ENCODE measurements at regions not wholly inside any gene's neighbourhood (a gene's known extent, or its start where the extent isn't known, plus 50 kb on each side); places are given as distances from the start of the nearest gene placed in this dataset.
"Not testable (repeated sequence)": the region's sequence is repeated elsewhere in the genome, so short reads cannot be mapped to it uniquely, and the experiment has no call there.

- DNase-seq (ENCODE audit: low spot score), result peak; percentile 92
- Histone ChIP-seq H3K9me3 (no peaks in the 10 kb centered on the region), H3K27me3 (no peaks in the 10 kb centered on the region), H3K4me3 (no peak overlapping the region), H3K4me1 (no peaks in the 10 kb centered on the region), H3K36me3 (no peaks in the 10 kb centered on the region), H3K27ac (peak overlapping the region; percentile 78 to 86)
- TF ChIP-seq, protein P1, sequence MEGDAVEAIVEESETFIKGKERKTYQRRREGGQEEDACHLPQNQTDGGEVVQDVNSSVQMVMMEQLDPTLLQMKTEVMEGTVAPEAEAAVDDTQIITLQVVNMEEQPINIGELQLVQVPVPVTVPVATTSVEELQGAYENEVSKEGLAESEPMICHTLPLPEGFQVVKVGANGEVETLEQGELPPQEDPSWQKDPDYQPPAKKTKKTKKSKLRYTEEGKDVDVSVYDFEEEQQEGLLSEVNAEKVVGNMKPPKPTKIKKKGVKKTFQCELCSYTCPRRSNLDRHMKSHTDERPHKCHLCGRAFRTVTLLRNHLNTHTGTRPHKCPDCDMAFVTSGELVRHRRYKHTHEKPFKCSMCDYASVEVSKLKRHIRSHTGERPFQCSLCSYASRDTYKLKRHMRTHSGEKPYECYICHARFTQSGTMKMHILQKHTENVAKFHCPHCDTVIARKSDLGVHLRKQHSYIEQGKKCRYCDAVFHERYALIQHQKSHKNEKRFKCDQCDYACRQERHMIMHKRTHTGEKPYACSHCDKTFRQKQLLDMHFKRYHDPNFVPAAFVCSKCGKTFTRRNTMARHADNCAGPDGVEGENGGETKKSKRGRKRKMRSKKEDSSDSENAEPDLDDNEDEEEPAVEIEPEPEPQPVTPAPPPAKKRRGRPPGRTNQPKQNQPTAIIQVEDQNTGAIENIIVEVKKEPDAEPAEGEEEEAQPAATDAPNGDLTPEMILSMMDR (IDR thresholded peaks at IDR 0.05), result no peak
These were observed 211.3 kb upstream of the IRX4 start for GRCh38 chr5:2093859-2094615.

GRCh38 chr5:2091921-2092320, 209.2 kb upstream of the IRX4 start:
- Histone ChIP-seq H3K4me1 (no peaks in the 10 kb centered on the region), H3K27me3 (no peaks in the 10 kb centered on the region), H3K9me3 (peaks cover 0 to 5% of the 10 kb centered on the region in 2 donors), H3K27ac (no peak overlapping the region), H3K4me3 (no peak overlapping the region), H3K36me3 (no peaks in the 10 kb centered on the region)
- DNase-seq (ENCODE audit: low spot score), result no peak
- TF ChIP-seq, protein P1 (IDR thresholded peaks at IDR 0.05), result no peak

DNA sequence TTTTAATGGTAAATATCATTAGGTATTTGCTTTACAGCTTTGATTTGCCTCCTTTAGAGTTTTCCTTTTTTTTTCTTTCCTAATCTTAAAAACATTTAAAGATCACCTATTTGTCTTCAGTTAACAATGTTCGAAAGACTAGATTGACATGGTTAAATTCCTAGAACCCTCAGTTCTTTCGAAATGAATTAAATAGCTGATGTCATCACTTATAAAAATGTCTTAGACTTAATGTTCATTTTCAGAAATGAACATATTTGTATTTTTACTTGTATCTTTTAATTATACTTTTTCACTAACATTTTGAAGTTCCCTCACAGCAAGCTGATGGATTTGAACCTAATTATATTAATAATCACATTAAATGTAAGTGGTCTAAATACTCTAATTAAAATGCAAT, 205.3 kb upstream of the IRX4 start:
- Histone ChIP-seq H3K4me3 (no peak overlapping the region), H3K4me1 (no peaks in the 10 kb centered on the region), H3K9me3 (peaks cover 0 to 5% of the 10 kb centered on the region in 2 donors), H3K36me3 (no peaks in the 10 kb centered on the region), H3K27me3 (no peaks in the 10 kb centered on the region), H3K27ac (no peak overlapping the region)
- TF ChIP-seq, protein P1 (IDR thresholded peaks at IDR 0.05), result no peak
- DNase-seq (ENCODE audit: low spot score), result no peak

- H3K4me3 ChIP-seq, result no peak overlapping the region
- H3K27me3 ChIP-seq, result no peaks in the 10 kb centered on the region
- H3K9me3 ChIP-seq, result peaks cover 0 to 8% of the 10 kb centered on the region in 2 donors
- H3K36me3 ChIP-seq, result no peaks in the 10 kb centered on the region
- no peak overlapping the region for H3K27ac ChIP-seq
- H3K4me1 ChIP-seq, result no peaks in the 10 kb centered on the region
- DNase-seq (ENCODE audit: low spot score), result no peak
- TF ChIP-seq, protein P1 (IDR thresholded peaks at IDR 0.05), result no peak
These were observed 192.6 kb upstream of the IRX4 start for GRCh38 chr5:2075365-2075764.

DNA sequence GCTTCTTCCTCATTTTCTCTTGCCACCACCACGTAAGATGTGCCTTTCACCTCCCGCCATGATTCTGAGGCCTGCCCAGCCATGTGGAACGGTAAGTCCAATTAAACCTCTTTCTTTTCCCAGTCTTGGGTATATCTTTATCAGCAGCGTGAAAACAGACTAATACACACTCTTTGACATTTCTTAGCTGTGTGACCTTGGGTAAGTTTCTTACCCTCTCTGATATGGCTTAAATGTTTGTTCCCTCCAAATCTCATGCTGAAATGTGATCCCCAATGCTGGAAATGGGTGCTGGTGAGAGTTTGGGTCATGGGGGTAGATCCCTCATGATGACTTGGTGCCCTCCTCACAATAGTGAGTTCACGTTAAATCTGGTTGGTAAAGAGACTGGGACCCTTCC, 188.8 kb upstream of the IRX4 start:
- Histone ChIP-seq H3K9me3 (no peaks in the 10 kb centered on the region), H3K27me3 (no peaks in the 10 kb centered on the region), H3K27ac (no peak overlapping the region), H3K4me1 (no peaks in the 10 kb centered on the region), H3K36me3 (no peaks in the 10 kb centered on the region), H3K4me3 (no peak overlapping the region)
- DNase-seq (ENCODE audit: low spot score), result no peak
- TF ChIP-seq, protein P1 (IDR thresholded peaks at IDR 0.05), result no peak

DNA sequence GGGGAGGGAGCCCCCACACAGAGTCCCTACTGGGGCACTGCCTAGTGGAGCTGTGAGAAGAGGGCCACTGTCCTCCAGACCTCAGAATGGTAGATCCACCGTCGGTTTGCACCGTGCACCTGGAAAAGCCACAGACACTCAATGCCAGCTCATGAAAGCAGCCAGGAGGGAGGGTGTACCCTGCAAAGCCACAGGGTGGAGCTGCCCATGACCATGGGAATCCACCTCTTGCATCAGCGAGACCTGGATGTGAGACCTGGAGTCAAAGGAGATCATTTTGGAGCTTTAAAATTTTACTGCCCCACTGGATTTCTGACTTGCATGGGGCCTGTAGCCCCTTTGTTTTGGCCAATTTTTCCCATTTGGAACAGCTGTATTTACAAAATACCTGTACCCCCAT, 188.1 kb upstream of the IRX4 start:
- not testable (repeated sequence) for H3K4me1 ChIP-seq; H3K4me3 ChIP-seq; DNase-seq (ENCODE audit: low spot score); H3K27ac ChIP-seq; H3K36me3 ChIP-seq; H3K9me3 ChIP-seq; H3K27me3 ChIP-seq
